K562 (cell line): ENCODE measurements at regions not wholly inside any gene's neighbourhood (a gene's known extent, or its start where the extent isn't known, plus 50 kb on each side); places are given as distances from the start of the nearest gene placed in this dataset.

Experiments
- ATAC-seq: fragments of 200-7000 bp; cut with Tn5 transposase; 3 replicates; pipeline ENCODE4 v1.9.1; 2020; ENCODE audit warnings: moderate library complexity
- BruUV-seq: library from RNA; stranded (reverse); fragments of 400-500 nt; replicated peaks from 2 replicates; lab custom pipeline; 2021; lab: Mats Ljungman, UMichigan
- CTCF ChIA-PET: fragments of 300-600 bp; formaldehyde crosslinking; extraction: SDS; loops from one replicate; lab custom pipeline; 2021; ENCODE audit warnings: low intra/inter-chr PET ratio; lab: Yijun Ruan, JAX
- POLR2A ChIA-PET: fragments of 300-600, 350-650 bp; sonication (Branson Sonifier 250); formaldehyde crosslinking; extraction: SDS; loops from one replicate; lab custom pipeline; 2021; ENCODE audit warnings: antibody characterized with exemption, inconsistent platforms; lab: Yijun Ruan, JAX
- DNase-seq, 4 experiments: peaks; one replicate each; pipeline versions ENCODE4 v3.0.0 to v3.0.0-alpha.2; 2011 to 2018; ENCODE audit warnings: low spot score in 3 of 4, mixed read lengths in 3 of 4; ENCODE audit errors: extremely low read depth in 1 of 4
- FAIRE-seq: peaks from 2 replicates; lab custom pipeline; 2011; peaks lifted over from hg19 to GRCh38; lab: Jason Lieb, UNC
- H2AFZ ChIP-seq: 2 replicates; pipeline ENCODE4 v1.6.0; 2011; ENCODE audit warnings: low read depth, low read length, control low read depth, inconsistent platforms
- H3K27ac ChIP-seq: fragments of 200-600 bp; 3 replicates; pipeline ENCODE4 v1.8.0; 2011; ENCODE audit warnings: low read depth, mild to moderate bottlenecking, control low read depth, inconsistent platforms, low read length, moderate library complexity, mixed read lengths; ENCODE audit errors: extremely low read depth
- H3K27me3 ChIP-seq, 2 experiments: fragments of 300-600 bp in 1 of 2; 2 replicates in 1 of 2; 3 replicates in 1 of 2; pipeline versions ENCODE4 v1.6.0 to v1.8.0; 2011; ENCODE audit warnings: inconsistent platforms in 2 of 2, low read length in 2 of 2, mild to moderate bottlenecking in 1 of 2, mixed read lengths in 1 of 2, moderate library complexity in 1 of 2; ENCODE audit not compliant: control insufficient read depth in 2 of 2, insufficient read depth in 2 of 2
- H3K36me3 ChIP-seq: fragments of 300-600 bp; 3 replicates; pipeline ENCODE4 v1.8.0; 2011; ENCODE audit warnings: mild to moderate bottlenecking, low read length, inconsistent platforms; ENCODE audit not compliant: control insufficient read depth, insufficient read depth
- H3K4me1 ChIP-seq, 2 experiments: fragments of 200-600 bp in 1 of 2; replicated peaks in 1 of 2; 2 replicates in 1 of 2; 3 replicates in 1 of 2; pipeline versions ENCODE4 v1.5.1 to v1.8.0; 2011; ENCODE audit warnings: inconsistent platforms in 2 of 2, low read length in 2 of 2, mild to moderate bottlenecking in 1 of 2, mixed read lengths in 1 of 2, moderate library complexity in 1 of 2; ENCODE audit not compliant: control insufficient read depth in 2 of 2, insufficient read depth in 2 of 2
- H3K4me2 ChIP-seq: 2 replicates; pipeline ENCODE4 v1.6.1; 2011; ENCODE audit warnings: low read length, control low read depth, inconsistent platforms, mixed read lengths; ENCODE audit not compliant: insufficient read depth
- H3K4me3 ChIP-seq: fragments of 200-600 bp; sonication (generic), shearing (Covaris generic); 2 replicates; pipeline ENCODE4 v1.5.1; 2016; ENCODE audit warnings: control low read depth, inconsistent platforms
- H3K79me2 ChIP-seq: fragments of 200-600 bp; 3 replicates; pipeline ENCODE4 v1.8.0; 2011; ENCODE audit warnings: low read length, inconsistent platforms; ENCODE audit not compliant: control insufficient read depth, insufficient read depth
- H3K9ac ChIP-seq, 2 experiments: 2 replicates each; pipeline versions ENCODE4 v1.6.0 to v1.6.1; 2011; ENCODE audit warnings: low read depth in 2 of 2, low read length in 2 of 2, control low read depth in 1 of 2, inconsistent platforms in 1 of 2, mild to moderate bottlenecking in 1 of 2, mixed read lengths in 1 of 2; ENCODE audit not compliant: insufficient read depth in 1 of 2
- H3K9me1 ChIP-seq: one replicate; pipeline ENCODE4 v1.6.0; 2011; ENCODE audit warnings: inconsistent platforms, mild to moderate bottlenecking, low read length, moderate library complexity; ENCODE audit not compliant: control insufficient read depth, insufficient read depth
- H3K9me3 ChIP-seq: replicated peaks from 2 replicates; pipeline ENCODE4 v1.5.1; 2011; ENCODE audit warnings: low read depth, low read length, inconsistent platforms; ENCODE audit not compliant: control insufficient read depth, insufficient read depth
- H4K20me1 ChIP-seq: replicated peaks from 2 replicates; pipeline ENCODE4 v1.6.1; 2011; ENCODE audit warnings: low read length, inconsistent platforms, mixed read lengths; ENCODE audit not compliant: control insufficient read depth, insufficient read depth
- EGR1 ChIP-seq: fragments of 450-650 bp; conservative IDR thresholded peaks from 2 replicates; pipeline ENCODE4 v1.6.1; 2017; ENCODE audit warnings: mild to moderate bottlenecking
- ELK1 ChIP-seq: sonication (generic); formaldehyde crosslinking; IDR thresholded peaks from 2 replicates; pipeline ENCODE4 v1.8.1; 2022; ENCODE audit warnings: missing genetic modification reagents
- HOMEZ ChIP-seq: fragments of 250-450 bp; sonication (Bioruptor Pico); IDR thresholded peaks from 2 replicates; pipeline ENCODE4 v1.4.0; 2020; ENCODE audit warnings: mild to moderate bottlenecking, moderate library complexity
- MCM5 ChIP-seq: fragments of 450-650 bp; IDR thresholded peaks from 2 replicates; pipeline ENCODE4 v1.6.1; 2016; ENCODE audit warnings: low read depth
- MXD1 ChIP-seq: fragments of 250-450 bp; sonication (Bioruptor Pico); IDR thresholded peaks from 2 replicates; pipeline ENCODE4 v1.8.0; 2021; ENCODE audit warnings: borderline replicate concordance, mild to moderate bottlenecking, moderate library complexity; ENCODE audit not compliant: poor library complexity, severe bottlenecking
- SRSF7 ChIP-seq: fragments of 200-400 bp; formaldehyde crosslinking; optimal IDR thresholded peaks from 2 replicates; pipeline ENCODE3; 2017; ENCODE audit warnings: mild to moderate bottlenecking, low read depth, low read length
- TRIM25 ChIP-seq: fragments of 450-650 bp; IDR thresholded peaks from 2 replicates; pipeline ENCODE4 v1.7.0; 2016; ENCODE audit warnings: borderline replicate concordance
- ZBTB2 ChIP-seq: fragments of 450-650 bp; IDR thresholded peaks from 2 replicates; pipeline ENCODE4 v1.6.1; 2016; ENCODE audit warnings: antibody characterized with exemption
- ZBTB49 ChIP-seq: sonication (generic); formaldehyde crosslinking; IDR thresholded peaks from 2 replicates; pipeline ENCODE4 v1.8.0; 2022; ENCODE audit warnings: missing genetic modification reagents, mild to moderate bottlenecking, borderline replicate concordance
- ZNF57 ChIP-seq: fragments of 450-650 bp; formaldehyde crosslinking; IDR thresholded peaks from 2 replicates; pipeline ENCODE4 v1.4.0; 2020; ENCODE audit warnings: mild to moderate bottlenecking, moderate library complexity
- ZNF75A ChIP-seq: fragments of 450-650 bp; formaldehyde crosslinking; IDR thresholded peaks from 2 replicates; pipeline ENCODE4 v1.4.0; 2020; ENCODE audit warnings: mild to moderate bottlenecking
- WGBS: fragments of 100-300 bp; shearing (Covaris generic); methylation state at CpG from one replicate; pipeline ENCODE4 v1.1.6; 2016; ENCODE audit warnings: low coverage, mixed read lengths; ENCODE audit not compliant: insufficient coverage; ENCODE audit errors: missing lambda C conversion rate; 5-methylcytosine and 5-hydroxymethylcytosine counted together
- in situ Hi-C: fragments of 300-500 bp; cut with MboI; formaldehyde crosslinking; loops from 4 replicates; pipeline ENCODE4 v1.15.0; 2018; ENCODE audit warnings: inconsistent platforms, mixed read lengths
- intact Hi-C: fragments of 100-400 bp; cut with micrococcal nuclease; formaldehyde crosslinking; loops from 2 replicates; pipeline ENCODE4 v1.14.2; 2022

GRCh38 chr2:60075048-60075447 is 478.4 kb downstream of the BCL11A start (continued):
- TF ChIP-seq MXD1 = no peak
- TF ChIP-seq HOMEZ = no peak
- TF ChIP-seq MCM5 = no peak
- TF ChIP-seq, all 486 proteins: peak for 0

- in situ Hi-C loops (no loop called here), intact Hi-C loops (no loop called here)
- Histone ChIP-seq H3K4me2 (no peak overlapping the region), H3K9me3 (no peaks in the 10 kb centered on the region), H3K4me1 (no peaks in the 10 kb centered on the region), H3K9me1 (no peaks in the 10 kb centered on the region), H4K20me1 (no peaks in the 10 kb centered on the region), H3K9ac (no peak overlapping the region), H3K27ac (no peak overlapping the region), H3K79me2 (no peaks in the 10 kb centered on the region), H3K4me3 (no peak overlapping the region), H3K27me3 (peaks cover 3 to 4% of the 10 kb centered on the region in 2 experiments; a peak in 2 of 5 replicates), H2AFZ (no peak overlapping the region), H3K36me3 (no peaks in the 10 kb centered on the region)
- POLR2A ChIA-PET = no interaction called here
- FAIRE-seq (no peak), DNase-seq (no peak), ATAC-seq (no peak)
- CTCF ChIA-PET = no interaction called here
- no peak for TF ChIP-seq EGR1
- TF ChIP-seq SRSF7 = no peak
- TF ChIP-seq ZNF75A (CRISPR knock-in tag) = no peak
- no peak for TF ChIP-seq ZNF57
- no peak for TF ChIP-seq ZBTB2
- TF ChIP-seq ELK1 = no peak
- TF ChIP-seq TRIM25 = no peak
- TF ChIP-seq ZBTB49 (CRISPR knock-in tag) = no peak
- no TSS peak for BruUV-seq
- WGBS = 2% methylated on average over 12 of the region's 12 CpGs
Observed at GRCh38 chr2:60073201-60073600, 480.3 kb downstream of the BCL11A start.
